ENCODE measurements at regions not wholly inside any gene's neighbourhood (a gene's known extent, or its start where the extent isn't known, plus 50 kb on each side); places are given as distances from the start of the nearest gene placed in this dataset.

- no peak for DNase-seq (ENCODE audit: low spot score)
- H3K9me3 ChIP-seq (ENCODE audit: control insufficient read depth in 4 of 4, low read length in 3 of 4) = peaks cover 0 to 16% (median 4%) of the 10 kb centered on the region in 4 donors
- H3K4me3 ChIP-seq (ENCODE audit: low read depth in 1 of 3, low read length in 3 of 3) = no peak overlapping the region
- H3K4me1 ChIP-seq (ENCODE audit: control insufficient read depth in 4 of 4, insufficient read depth in 4 of 4, low read length in 3 of 4) = no peaks in the 10 kb centered on the region
- TF ChIP-seq NR2F2 (IDR thresholded peaks at IDR 0.05) (no peak), REST (IDR thresholded peaks at IDR 0.05) (no peak)
- H3K36me3 ChIP-seq (ENCODE audit: control insufficient read depth in 4 of 4, insufficient read depth in 3 of 4, low read depth in 1 of 4, low read length in 3 of 4) = no peaks in the 10 kb centered on the region
- H3K27me3 ChIP-seq (ENCODE audit: control insufficient read depth in 4 of 4, insufficient read depth in 4 of 4, low read length in 3 of 4) = peaks cover 0 to 6% (median 0%) of the 10 kb centered on the region in 4 donors
- H3K27ac ChIP-seq (ENCODE audit: low read depth in 1 of 2, low read length in 2 of 2) = no peak overlapping the region
- WGBS = 68% methylated on average over 4 of the region's 4 CpGs
- no peak overlapping the region for H3K9ac ChIP-seq (ENCODE audit: low read depth in 1 of 2, low read length in 2 of 2)
Observed at GRCh38 chr19:31436121-31436776, 87.0 kb upstream of the TSHZ3 start.

DNA sequence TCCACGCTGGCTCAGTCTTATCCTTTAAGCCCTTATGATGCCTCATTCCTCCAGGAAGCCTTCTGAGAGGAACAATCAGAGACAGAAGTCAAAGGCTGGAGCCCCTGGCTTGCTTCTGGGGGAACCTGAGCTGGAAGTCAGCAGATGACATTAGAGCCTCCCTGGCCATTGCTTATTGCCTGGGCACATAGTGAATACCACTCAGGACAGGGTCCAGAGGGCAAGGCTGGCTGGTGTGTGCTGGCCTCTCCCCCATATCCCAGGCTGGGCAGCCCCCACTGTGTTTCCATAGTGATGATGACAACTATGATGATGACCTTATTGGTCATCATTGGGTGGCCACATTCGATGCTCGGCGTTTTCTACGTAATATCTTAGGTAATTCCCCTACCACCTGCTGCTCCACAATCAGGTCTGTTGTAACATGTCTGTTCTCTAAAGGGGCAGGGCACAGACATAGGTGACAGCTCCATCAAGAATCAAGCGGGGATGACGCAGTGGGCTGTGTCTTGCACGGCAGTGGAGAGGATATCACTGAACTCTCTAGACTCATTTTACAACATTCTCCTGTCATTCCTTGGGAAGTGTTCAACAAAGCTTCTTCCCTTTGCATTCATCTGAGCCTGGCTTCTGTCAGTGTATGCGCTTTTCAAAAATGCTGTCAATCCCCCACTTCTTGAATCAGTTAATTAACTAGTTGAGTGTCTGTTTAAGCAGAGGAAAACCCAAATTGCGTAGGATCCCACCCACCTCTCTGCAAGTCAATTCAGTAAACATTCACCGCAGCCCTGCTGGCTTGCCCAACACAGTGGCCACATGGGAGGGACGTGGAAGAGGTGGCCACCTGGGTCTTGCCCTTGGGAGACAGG, 89.4 kb upstream of the TSHZ3 start:
- no peak overlapping the region for H3K4me3 ChIP-seq (ENCODE audit: low read depth in 1 of 3, low read length in 3 of 3)
- 66% methylated on average over 12 of the region's 12 CpGs for WGBS
- no peak overlapping the region for H3K27ac ChIP-seq (ENCODE audit: low read depth in 1 of 2, low read length in 2 of 2)
- TF ChIP-seq FOXA1 (IDR thresholded peaks at IDR 0.05) (no peak), YY1 (IDR thresholded peaks at IDR 0.05) (no peak), RXRA (IDR thresholded peaks at IDR 0.05) (no peak), TAF1 (conservative IDR thresholded peaks at IDR 0.05) (no peak), SP1 (IDR thresholded peaks at IDR 0.05) (no peak), ZBTB33 (IDR thresholded peaks at IDR 0.05) (no peak), HNF4G (IDR thresholded peaks at IDR 0.05) (no peak), EGR1 (IDR thresholded peaks at IDR 0.05; ENCODE audit: low read depth in 2 of 2) (no peak), HNF4A (conservative IDR thresholded peaks at IDR 0.05) (no peak), FOXA2 (IDR thresholded peaks at IDR 0.05) (no peak), NR2F2 (IDR thresholded peaks at IDR 0.05) (no peak), REST (IDR thresholded peaks at IDR 0.05) (no peak)
- TF ChIP-seq, protein P1, sequence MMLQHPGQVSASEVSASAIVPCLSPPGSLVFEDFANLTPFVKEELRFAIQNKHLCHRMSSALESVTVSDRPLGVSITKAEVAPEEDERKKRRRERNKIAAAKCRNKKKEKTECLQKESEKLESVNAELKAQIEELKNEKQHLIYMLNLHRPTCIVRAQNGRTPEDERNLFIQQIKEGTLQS (IDR thresholded peaks at IDR 0.05) = no peak
- TF ChIP-seq, protein P2, sequence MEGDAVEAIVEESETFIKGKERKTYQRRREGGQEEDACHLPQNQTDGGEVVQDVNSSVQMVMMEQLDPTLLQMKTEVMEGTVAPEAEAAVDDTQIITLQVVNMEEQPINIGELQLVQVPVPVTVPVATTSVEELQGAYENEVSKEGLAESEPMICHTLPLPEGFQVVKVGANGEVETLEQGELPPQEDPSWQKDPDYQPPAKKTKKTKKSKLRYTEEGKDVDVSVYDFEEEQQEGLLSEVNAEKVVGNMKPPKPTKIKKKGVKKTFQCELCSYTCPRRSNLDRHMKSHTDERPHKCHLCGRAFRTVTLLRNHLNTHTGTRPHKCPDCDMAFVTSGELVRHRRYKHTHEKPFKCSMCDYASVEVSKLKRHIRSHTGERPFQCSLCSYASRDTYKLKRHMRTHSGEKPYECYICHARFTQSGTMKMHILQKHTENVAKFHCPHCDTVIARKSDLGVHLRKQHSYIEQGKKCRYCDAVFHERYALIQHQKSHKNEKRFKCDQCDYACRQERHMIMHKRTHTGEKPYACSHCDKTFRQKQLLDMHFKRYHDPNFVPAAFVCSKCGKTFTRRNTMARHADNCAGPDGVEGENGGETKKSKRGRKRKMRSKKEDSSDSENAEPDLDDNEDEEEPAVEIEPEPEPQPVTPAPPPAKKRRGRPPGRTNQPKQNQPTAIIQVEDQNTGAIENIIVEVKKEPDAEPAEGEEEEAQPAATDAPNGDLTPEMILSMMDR (IDR thresholded peaks at IDR 0.05; ENCODE audit: low read depth, low read length, missing input control) = no peak
- peaks cover 0 to 16% (median 4%) of the 10 kb centered on the region in 4 donors for H3K9me3 ChIP-seq (ENCODE audit: control insufficient read depth in 4 of 4, low read length in 3 of 4)
- no peaks in the 10 kb centered on the region for H3K4me1 ChIP-seq (ENCODE audit: control insufficient read depth in 4 of 4, insufficient read depth in 4 of 4, low read length in 3 of 4)
- peaks cover 0 to 6% (median 0%) of the 10 kb centered on the region in 4 donors for H3K27me3 ChIP-seq (ENCODE audit: control insufficient read depth in 4 of 4, insufficient read depth in 4 of 4, low read length in 3 of 4)
- no peak overlapping the region for H3K9ac ChIP-seq (ENCODE audit: low read depth in 1 of 2, low read length in 2 of 2)
- H3K36me3 ChIP-seq (ENCODE audit: control insufficient read depth in 4 of 4, insufficient read depth in 3 of 4, low read depth in 1 of 4, low read length in 3 of 4) = no peaks in the 10 kb centered on the region
- DNase-seq (ENCODE audit: low spot score) = no peak
